PFSK-1 (cell line): ENCODE measurements at regions not wholly inside any gene's neighbourhood (a gene's known extent, or its start where the extent isn't known, plus 50 kb on each side); places are given as distances from the start of the nearest gene placed in this dataset.

Experiments
- POLR2AphosphoS5 ChIP-seq: IDR thresholded peaks from 2 replicates; pipeline ENCODE4 v1.6.1; 2012; ENCODE audit warnings: low read depth, mild to moderate bottlenecking, control low read depth, low read length, moderate library complexity
- TAF1 ChIP-seq: IDR thresholded peaks from 2 replicates; pipeline ENCODE4 v1.6.1; 2012; ENCODE audit warnings: low read length, control low read depth, borderline replicate concordance; ENCODE audit not compliant: insufficient read depth

GRCh38 chr7:155951554-155952158 lies 139.4 kb upstream of the SHH start:
- TF ChIP-seq POLR2AphosphoS5 (no peak), TAF1 (no peak)
